Natural killer cell (primary cell): ENCODE measurements at regions not wholly inside any gene's neighbourhood (a gene's known extent, or its start where the extent isn't known, plus 50 kb on each side); places are given as distances from the start of the nearest gene placed in this dataset.

ENCODE experiments used
- ATAC-seq, 3 donors: fragments of 150-1000 bp in 2 of 3; fragments of 200-7000 bp in 1 of 3; cut with Tn5 transposase; 1 replicate in 1 of 3; 2 replicates in 2 of 3; pipeline ENCODE4 v1.10.0; 2021; ENCODE audit warnings: mild to moderate bottlenecking in 2 of 3, moderate library complexity in 2 of 3
- DNase-seq, 2 donors: peaks; one replicate each; pipeline versions ENCODE4 v3.0.0 to v3.0.0-alpha.2; 2013 to 2021; ENCODE audit warnings: mixed read lengths in 1 of 2
- H3K27ac ChIP-seq: one replicate; pipeline ENCODE4 v1.5.1; 2013; ENCODE audit warnings: mild to moderate bottlenecking, low read length
- H3K27me3 ChIP-seq: one replicate; pipeline ENCODE4 v1.6.1; 2013; ENCODE audit warnings: low read length; ENCODE audit not compliant: control insufficient read depth, insufficient read depth
- H3K36me3 ChIP-seq: one replicate; pipeline ENCODE4 v1.6.1; 2013; ENCODE audit warnings: low read length; ENCODE audit not compliant: control insufficient read depth, insufficient read depth
- H3K4me1 ChIP-seq: one replicate; pipeline ENCODE4 v1.6.1; 2013; ENCODE audit warnings: low read length; ENCODE audit not compliant: control insufficient read depth, insufficient read depth
- H3K4me3 ChIP-seq: one replicate; pipeline ENCODE4 v1.5.1; 2013; ENCODE audit warnings: low read length
- H3K9me3 ChIP-seq: one replicate; pipeline ENCODE4 v1.6.1; 2013; ENCODE audit warnings: low read length; ENCODE audit not compliant: control insufficient read depth, insufficient read depth
- H3K27ac Mint-ChIP-seq, 2 donors: one replicate each; pipeline ENCODE4 v1.8.0; 2022; ENCODE audit warnings: mild to moderate bottlenecking in 2 of 2, mixed read lengths in 2 of 2, moderate library complexity in 1 of 2
- H3K27me3 Mint-ChIP-seq, 2 donors: one replicate each; pipeline ENCODE4 v1.8.0; 2022; ENCODE audit warnings: low read depth in 2 of 2, mixed read lengths in 2 of 2
- H3K36me3 Mint-ChIP-seq: one replicate; pipeline ENCODE4 v1.8.0; 2022; ENCODE audit warnings: mixed read lengths
- H3K4me1 Mint-ChIP-seq, 2 donors: one replicate each; pipeline ENCODE4 v1.8.0; 2022; ENCODE audit warnings: mixed read lengths in 2 of 2
- H3K4me3 Mint-ChIP-seq: one replicate; pipeline ENCODE4 v1.8.0; 2022; ENCODE audit warnings: mild to moderate bottlenecking, moderate library complexity, mixed read lengths
- H3K9me3 Mint-ChIP-seq, 2 donors: one replicate each; pipeline ENCODE4 v1.8.0; 2022; ENCODE audit warnings: mixed read lengths in 2 of 2
- WGBS: methylation state at CpG from one replicate; pipeline ENCODE4 v1.1.7; 2013; ENCODE audit warnings: missing lambda C conversion rate; ENCODE audit not compliant: insufficient coverage; 5-methylcytosine and 5-hydroxymethylcytosine counted together
- intact Hi-C: fragments of 100-400 bp; cut with micrococcal nuclease; formaldehyde crosslinking; loops from one replicate; pipeline ENCODE4 v1.14.2; 2022
- TF ChIP-seq, protein P1 (sequence below): fragments of 200-600 bp; IDR thresholded peaks from one replicate; pipeline ENCODE4 v1.8.0; 2022; ENCODE audit warnings: antibody characterized with exemption

DNA sequence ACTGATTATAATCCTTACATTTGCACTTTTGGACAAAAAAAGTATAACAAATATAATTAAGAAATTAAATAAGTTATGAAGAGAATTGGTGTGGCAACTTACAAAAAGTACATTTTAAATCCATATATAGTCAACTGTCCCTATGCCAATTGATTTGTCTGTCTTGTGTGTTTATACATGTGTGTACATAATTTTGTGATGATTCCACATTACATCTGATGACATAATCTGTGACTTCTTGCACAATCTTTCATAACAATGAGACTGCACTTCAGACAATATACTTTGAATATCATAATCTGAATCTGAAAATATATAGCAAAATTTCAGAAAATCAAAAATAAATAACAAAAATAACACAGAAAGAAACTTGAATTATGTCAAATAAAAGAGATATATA, 953.4 kb downstream of the FAT4 start:
- Histone ChIP-seq H3K4me3 (no peak overlapping the region), H3K4me1 (no peaks in the 10 kb centered on the region), H3K9me3 (no peaks in the 10 kb centered on the region), H3K27ac (no peak overlapping the region), H3K27me3 (no peaks in the 10 kb centered on the region), H3K36me3 (no peaks in the 10 kb centered on the region)
- no peak for ATAC-seq
- TF ChIP-seq, protein P1, sequence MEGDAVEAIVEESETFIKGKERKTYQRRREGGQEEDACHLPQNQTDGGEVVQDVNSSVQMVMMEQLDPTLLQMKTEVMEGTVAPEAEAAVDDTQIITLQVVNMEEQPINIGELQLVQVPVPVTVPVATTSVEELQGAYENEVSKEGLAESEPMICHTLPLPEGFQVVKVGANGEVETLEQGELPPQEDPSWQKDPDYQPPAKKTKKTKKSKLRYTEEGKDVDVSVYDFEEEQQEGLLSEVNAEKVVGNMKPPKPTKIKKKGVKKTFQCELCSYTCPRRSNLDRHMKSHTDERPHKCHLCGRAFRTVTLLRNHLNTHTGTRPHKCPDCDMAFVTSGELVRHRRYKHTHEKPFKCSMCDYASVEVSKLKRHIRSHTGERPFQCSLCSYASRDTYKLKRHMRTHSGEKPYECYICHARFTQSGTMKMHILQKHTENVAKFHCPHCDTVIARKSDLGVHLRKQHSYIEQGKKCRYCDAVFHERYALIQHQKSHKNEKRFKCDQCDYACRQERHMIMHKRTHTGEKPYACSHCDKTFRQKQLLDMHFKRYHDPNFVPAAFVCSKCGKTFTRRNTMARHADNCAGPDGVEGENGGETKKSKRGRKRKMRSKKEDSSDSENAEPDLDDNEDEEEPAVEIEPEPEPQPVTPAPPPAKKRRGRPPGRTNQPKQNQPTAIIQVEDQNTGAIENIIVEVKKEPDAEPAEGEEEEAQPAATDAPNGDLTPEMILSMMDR = no peak
- Mint-ChIP-seq H3K27me3 (no peaks in the 10 kb centered on the region), H3K36me3 (no peaks in the 10 kb centered on the region), H3K9me3 (peaks cover 9 to 11% of the 10 kb centered on the region in 2 donors), H3K4me3 (no peak overlapping the region), H3K27ac (no peak overlapping the region), H3K4me1 (no peaks in the 10 kb centered on the region)
- no peak for DNase-seq
- intact Hi-C loops = no loop called here

DNA sequence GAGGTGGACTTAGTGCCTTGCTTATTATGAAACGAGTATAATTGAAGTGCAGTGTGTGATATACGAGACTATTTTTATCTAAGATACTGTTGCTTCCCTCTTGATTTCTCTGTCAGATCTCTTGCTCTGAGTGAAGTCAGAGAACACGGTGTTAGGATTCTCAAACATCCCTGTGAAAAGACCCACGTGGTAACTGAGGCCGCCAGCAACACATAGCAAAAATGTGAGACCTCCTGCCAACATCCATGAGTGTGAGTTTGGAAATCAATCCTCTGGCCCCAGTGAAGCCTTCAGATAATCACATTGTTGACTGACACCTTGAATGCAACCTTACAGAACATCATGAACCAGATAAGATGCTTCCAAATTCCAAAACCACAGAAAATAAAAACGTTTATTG, 954.4 kb downstream of the FAT4 start:
- H3K4me1 ChIP-seq = no peaks in the 10 kb centered on the region
- no peaks in the 10 kb centered on the region for H3K36me3 ChIP-seq
- WGBS = 73% methylated on average over 5 of the region's 6 CpGs
- Mint-ChIP-seq H3K27ac (no peak overlapping the region), H3K4me3 (no peak overlapping the region), H3K27me3 (no peaks in the 10 kb centered on the region), H3K4me1 (no peaks in the 10 kb centered on the region), H3K9me3 (peaks cover 9 to 11% of the 10 kb centered on the region in 2 donors), H3K36me3 (no peaks in the 10 kb centered on the region)
- no peak overlapping the region for H3K4me3 ChIP-seq
- ATAC-seq (no peak), DNase-seq (no peak)
- H3K27me3 ChIP-seq = no peaks in the 10 kb centered on the region
- H3K9me3 ChIP-seq = no peaks in the 10 kb centered on the region
- TF ChIP-seq, protein P1 = no peak
- intact Hi-C loops = no loop called here
- H3K27ac ChIP-seq = no peak overlapping the region

DNA sequence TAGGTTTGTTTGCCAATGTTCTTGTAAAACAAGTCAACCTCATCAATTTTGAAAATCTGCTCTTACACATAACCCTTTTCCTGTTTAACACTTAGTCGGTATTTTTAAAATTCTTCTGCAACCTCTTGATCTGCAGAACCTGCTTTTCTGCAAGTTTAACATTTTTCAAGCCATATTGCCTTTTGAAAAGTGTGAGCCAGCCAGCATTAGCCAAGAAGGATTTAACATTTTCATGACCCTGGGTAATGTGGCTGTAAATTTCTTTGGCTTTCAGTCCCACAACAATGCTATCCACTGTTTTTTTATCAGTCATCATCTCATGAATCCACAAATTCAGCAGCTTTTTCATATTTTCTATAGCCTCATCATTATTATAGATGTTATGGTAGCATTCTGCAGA, 956.5 kb downstream of the FAT4 start:
- H3K9me3 Mint-ChIP-seq = peaks cover 11 to 12% of the 10 kb centered on the region in 2 donors
- WGBS = 69% methylated on average over 1 of the region's 1 CpG
- Histone ChIP-seq H3K9me3 (no peaks in the 10 kb centered on the region), H3K27ac (no peak overlapping the region), H3K27me3 (no peaks in the 10 kb centered on the region), H3K36me3 (no peaks in the 10 kb centered on the region), H3K4me1 (no peaks in the 10 kb centered on the region), H3K4me3 (no peak overlapping the region)
- H3K27ac Mint-ChIP-seq = no peak overlapping the region
- DNase-seq = no peak
- intact Hi-C loops = no loop called here
- no peaks in the 10 kb centered on the region for H3K4me1 Mint-ChIP-seq
- TF ChIP-seq, protein P1 = no peak
- no peaks in the 10 kb centered on the region for H3K27me3 Mint-ChIP-seq
- no peak overlapping the region for H3K4me3 Mint-ChIP-seq
- ATAC-seq = no peak
- H3K36me3 Mint-ChIP-seq = no peaks in the 10 kb centered on the region

DNA sequence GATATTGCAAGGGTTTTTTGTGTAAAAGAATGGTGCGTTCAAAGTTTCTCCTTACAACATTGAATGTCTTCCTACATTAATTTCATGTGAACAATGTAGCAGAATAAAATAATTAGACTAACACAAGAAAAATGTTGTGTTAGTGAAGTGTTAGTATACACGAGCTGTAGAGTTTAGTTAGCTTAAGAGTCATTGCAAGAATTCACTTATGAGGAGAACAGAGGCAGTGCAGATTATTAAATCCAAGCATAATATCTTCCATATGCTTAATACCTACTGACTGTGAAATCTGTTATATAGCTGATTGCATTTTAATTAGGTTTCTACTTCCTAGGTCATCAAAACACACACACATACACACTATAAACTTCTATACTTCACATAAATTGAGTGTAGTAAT, 959.0 kb downstream of the FAT4 start:
- Mint-ChIP-seq H3K27me3 (no peaks in the 10 kb centered on the region), H3K36me3 (no peaks in the 10 kb centered on the region), H3K4me1 (no peaks in the 10 kb centered on the region), H3K27ac (no peak overlapping the region), H3K9me3 (peaks cover 9 to 12% of the 10 kb centered on the region in 2 donors), H3K4me3 (no peak overlapping the region)
- TF ChIP-seq, protein P1 = no peak
- Histone ChIP-seq H3K9me3 (no peaks in the 10 kb centered on the region), H3K4me3 (no peak overlapping the region), H3K27ac (no peak overlapping the region), H3K36me3 (no peaks in the 10 kb centered on the region), H3K4me1 (no peaks in the 10 kb centered on the region), H3K27me3 (no peaks in the 10 kb centered on the region)
- WGBS = no CpG with 5 or more reads among the region's 2 CpGs
- ATAC-seq = no peak
- DNase-seq = no peak
- intact Hi-C loops = no loop called here
